ENCODE measurements at regions not wholly inside any gene's neighbourhood (a gene's known extent, or its start where the extent isn't known, plus 50 kb on each side); places are given as distances from the start of the nearest gene placed in this dataset.

- DNase-seq, result no peak
- Histone ChIP-seq H3K27ac (no peak overlapping the region), H3K4me1 (no peaks in the 10 kb centered on the region), H3K9me3 (no peaks in the 10 kb centered on the region), H3K27me3 (no peaks in the 10 kb centered on the region), H3K36me3 (ENCODE audit: low read depth, missing control alignments) (no peaks in the 10 kb centered on the region), H3K4me3 (no peak overlapping the region)
- TF ChIP-seq CTCF (IDR thresholded peaks at IDR 0.05) (no peak), POLR2A (IDR thresholded peaks at IDR 0.05) (no peak)
- intact Hi-C loops (cut with DNase I; ENCODE audit: low total_unique reads), result no loop called here
- WGBS, 2 donors, result 78 to 84% methylated on average over 3 of the region's 3 CpGs
These were observed 290.8 kb upstream of the SRRM4 start for GRCh38 chr12:118690506-118690905.

- WGBS, 2 donors, result 81 to 84% methylated on average over 11 of the region's 11 CpGs
- Histone ChIP-seq H3K4me1 (no peaks in the 10 kb centered on the region), H3K4me3 (no peak overlapping the region), H3K27me3 (no peaks in the 10 kb centered on the region), H3K27ac (no peak overlapping the region), H3K36me3 (ENCODE audit: low read depth, missing control alignments) (no peaks in the 10 kb centered on the region), H3K9me3 (no peaks in the 10 kb centered on the region)
- no peak for DNase-seq
- intact Hi-C loops (cut with DNase I; ENCODE audit: low total_unique reads), result no loop called here
- TF ChIP-seq POLR2A (IDR thresholded peaks at IDR 0.05), result no peak
- no peak for TF ChIP-seq CTCF (IDR thresholded peaks at IDR 0.05)
These were observed 287.1 kb upstream of the SRRM4 start for GRCh38 chr12:118694128-118694775.

GRCh38 chr12:118704527-118705241 lies 276.7 kb upstream of the SRRM4 start:
- no peak overlapping the region for H3K4me3 ChIP-seq
- H3K27me3 ChIP-seq, result no peaks in the 10 kb centered on the region
- DNase-seq, result no peak
- H3K36me3 ChIP-seq (ENCODE audit: low read depth, missing control alignments), result no peaks in the 10 kb centered on the region
- H3K9me3 ChIP-seq, result no peaks in the 10 kb centered on the region
- TF ChIP-seq CTCF (IDR thresholded peaks at IDR 0.05) (no peak), POLR2A (IDR thresholded peaks at IDR 0.05) (no peak)
- WGBS, 2 donors, result 64 to 67% methylated on average over 5 of the region's 5 CpGs
- intact Hi-C loops (cut with DNase I; ENCODE audit: low total_unique reads), result no loop called here
- H3K27ac ChIP-seq, result no peak overlapping the region
- no peaks in the 10 kb centered on the region for H3K4me1 ChIP-seq

- no peak overlapping the region for H3K4me3 ChIP-seq
- DNase-seq, result no peak
- no peaks in the 10 kb centered on the region for H3K27me3 ChIP-seq
- no peak overlapping the region for H3K27ac ChIP-seq
- intact Hi-C loops (cut with DNase I; ENCODE audit: low total_unique reads), result no loop called here
- H3K4me1 ChIP-seq, result no peaks in the 10 kb centered on the region
- TF ChIP-seq CTCF (IDR thresholded peaks at IDR 0.05) (no peak), POLR2A (IDR thresholded peaks at IDR 0.05) (no peak)
- no peaks in the 10 kb centered on the region for H3K9me3 ChIP-seq
- H3K36me3 ChIP-seq (ENCODE audit: low read depth, missing control alignments), result no peaks in the 10 kb centered on the region
These were observed 274.9 kb upstream of the SRRM4 start for GRCh38 chr12:118706437-118706836.

- Histone ChIP-seq H3K4me3 (no peak overlapping the region), H3K27me3 (no peaks in the 10 kb centered on the region), H3K27ac (no peak overlapping the region), H3K4me1 (no peaks in the 10 kb centered on the region), H3K9me3 (no peaks in the 10 kb centered on the region), H3K36me3 (ENCODE audit: low read depth, missing control alignments) (no peaks in the 10 kb centered on the region)
- intact Hi-C loops (cut with DNase I; ENCODE audit: low total_unique reads), result no loop called here
- no peak for DNase-seq
- no peak for TF ChIP-seq CTCF (IDR thresholded peaks at IDR 0.05)
- no peak for TF ChIP-seq POLR2A (IDR thresholded peaks at IDR 0.05)
- WGBS, 2 donors, result 83 to 84% methylated on average over 2 of the region's 2 CpGs
These were observed 271.4 kb upstream of the SRRM4 start for GRCh38 chr12:118709946-118710345.
